PC-3 (cell line): ENCODE measurements at regions not wholly inside any gene's neighbourhood (a gene's known extent, or its start where the extent isn't known, plus 50 kb on each side); places are given as distances from the start of the nearest gene placed in this dataset.

Source experiments
- ATAC-seq: fragments of 200-7000 bp; cut with Tn5 transposase; 2 replicates; pipeline ENCODE4 v1.9.1; 2020; ENCODE audit warnings: mild to moderate bottlenecking, moderate library complexity
- BruUV-seq: library from RNA; stranded (reverse); fragments of 400-500 nt; replicated peaks from 2 replicates; lab custom pipeline; 2021; lab: Mats Ljungman, UMichigan
- CTCF ChIA-PET: fragments of 300-600 bp; sonication (Branson Sonifier 250); formaldehyde crosslinking; loops from one replicate; lab custom pipeline; 2022; ENCODE audit warnings: antibody characterized with exemption; lab: Charles Lee
- POLR2A ChIA-PET: fragments of 300-600 bp; sonication (Branson Sonifier 250); formaldehyde crosslinking; loops from one replicate; lab custom pipeline; 2022; ENCODE audit warnings: antibody characterized with exemption; ENCODE audit not compliant: unreplicated experiment; lab: Charles Lee
- DNase-seq: peaks from one replicate; pipeline ENCODE4 v3.0.0-alpha.2; 2015
- H2AFZ ChIP-seq: fragments of 300-600 bp; sonication (generic); 2 replicates; pipeline ENCODE4 v1.6.0; 2016; ENCODE audit warnings: antibody characterized with exemption, low read length
- H3F3A ChIP-seq: fragments of 300-600 bp; sonication (generic); one replicate; pipeline ENCODE4 v1.6.0; 2017; ENCODE audit warnings: antibody characterized with exemption, low read length, control low read depth, mild to moderate bottlenecking; ENCODE audit not compliant: unreplicated experiment
- H3K27ac ChIP-seq: fragments of 300-600 bp; sonication (generic); 2 replicates; pipeline ENCODE4 v1.5.1; 2016; ENCODE audit warnings: mild to moderate bottlenecking, low read length
- H3K27me3 ChIP-seq: fragments of 300-600 bp; sonication (generic); 2 replicates; pipeline ENCODE4 v1.6.1; 2016; ENCODE audit warnings: low read length, mixed read lengths
- H3K36me3 ChIP-seq: fragments of 300-600 bp; sonication (generic); 2 replicates; pipeline ENCODE4 v1.6.1; 2016; ENCODE audit warnings: low read depth, mixed run types, low read length, mixed read lengths
- H3K4me1 ChIP-seq: fragments of 300-600 bp; sonication (generic); 2 replicates; pipeline ENCODE4 v1.5.1; 2016; ENCODE audit warnings: low read length; ENCODE audit not compliant: insufficient read depth
- H3K4me2 ChIP-seq: fragments of 300-600 bp; sonication (generic); 2 replicates; pipeline ENCODE4 v1.6.0; 2016; ENCODE audit warnings: low read length
- H3K4me3 ChIP-seq: fragments of 300-600 bp; sonication (generic); 2 replicates; pipeline ENCODE4 v1.5.1; 2016; ENCODE audit warnings: mild to moderate bottlenecking, low read length, mixed read lengths
- H3K79me2 ChIP-seq: fragments of 300-600 bp; sonication (generic); 2 replicates; pipeline ENCODE4 v1.6.1; 2017; ENCODE audit warnings: low read length, mixed read lengths
- H3K9ac ChIP-seq: fragments of 300-600 bp; sonication (generic); 2 replicates; pipeline ENCODE4 v1.6.0; 2016; ENCODE audit warnings: mild to moderate bottlenecking, low read length
- H3K9me2 ChIP-seq: fragments of 300-600 bp; sonication (generic); replicated peaks from 2 replicates; pipeline ENCODE4 v1.6.1; 2016; ENCODE audit warnings: mixed run types, low read length, mixed read lengths
- H3K9me3 ChIP-seq: fragments of 300-600 bp; sonication (generic); 2 replicates; pipeline ENCODE4 v1.6.1; 2016; ENCODE audit warnings: low read length, mixed read lengths
- H4K20me1 ChIP-seq: fragments of 300-600 bp; sonication (generic); 2 replicates; pipeline ENCODE4 v1.6.1; 2016; ENCODE audit warnings: low read length, mixed read lengths
- EZH2 ChIP-seq: fragments of 300-600 bp; sonication (generic); IDR thresholded peaks from one replicate; pipeline ENCODE4 v1.6.1; 2017; ENCODE audit warnings: antibody characterized with exemption, mild to moderate bottlenecking, low read length; ENCODE audit not compliant: unreplicated experiment
- EZH2phosphoT487 ChIP-seq: fragments of 300-600 bp; sonication (generic); IDR thresholded peaks from 2 replicates; pipeline ENCODE4 v1.6.1; 2018; ENCODE audit warnings: mild to moderate bottlenecking, antibody characterized with exemption, low read length, borderline replicate concordance
- intact Hi-C: fragments of 100-400 bp; cut with micrococcal nuclease; formaldehyde crosslinking; loops from 2 replicates; pipeline ENCODE4 v1.9.0; 2023
- TF ChIP-seq, protein P1 (sequence below): fragments of 300-600 bp; sonication (generic); conservative IDR thresholded peaks from 2 replicates; pipeline ENCODE4 v1.5.1; 2017; ENCODE audit warnings: antibody characterized with exemption, low read depth, mild to moderate bottlenecking, low read length

DNA sequence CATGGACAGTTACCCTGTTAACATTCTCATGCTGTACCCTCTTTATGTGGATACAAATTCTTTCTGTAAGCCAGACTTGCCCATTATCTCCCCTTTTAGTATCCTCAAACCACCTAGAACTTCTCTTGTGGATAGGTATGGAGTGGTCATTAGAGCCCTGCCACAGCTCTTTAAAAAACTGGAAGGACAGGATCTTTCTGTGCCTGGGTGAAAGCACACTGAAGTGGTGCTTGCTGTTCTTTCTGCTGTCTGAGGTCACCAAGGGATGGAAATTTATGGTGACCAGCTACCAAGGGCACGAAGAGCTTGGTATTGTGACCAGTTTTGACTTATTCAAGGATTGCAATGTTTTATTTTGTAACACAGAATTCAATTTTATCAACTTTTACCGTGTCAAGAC lies 344.2 kb downstream of the CBLL2 start:
- DNase-seq (no peak), ATAC-seq (no peak)
- Histone ChIP-seq H3K9me2 (no peaks in the 10 kb centered on the region), H3K9ac (no peak overlapping the region), H3K27ac (no peak overlapping the region), H2AFZ (no peak overlapping the region), H4K20me1 (no peaks in the 10 kb centered on the region), H3K36me3 (no peaks in the 10 kb centered on the region), H3K4me2 (no peak overlapping the region), H3K27me3 (no peaks in the 10 kb centered on the region), H3F3A (no peaks in the 10 kb centered on the region), H3K4me1 (no peaks in the 10 kb centered on the region), H3K4me3 (no peak overlapping the region), H3K79me2 (no peaks in the 10 kb centered on the region), H3K9me3 (no peaks in the 10 kb centered on the region)
- no TSS peak for BruUV-seq
- TF ChIP-seq EZH2 (no peak), EZH2phosphoT487 (no peak)
- TF ChIP-seq, protein P1, sequence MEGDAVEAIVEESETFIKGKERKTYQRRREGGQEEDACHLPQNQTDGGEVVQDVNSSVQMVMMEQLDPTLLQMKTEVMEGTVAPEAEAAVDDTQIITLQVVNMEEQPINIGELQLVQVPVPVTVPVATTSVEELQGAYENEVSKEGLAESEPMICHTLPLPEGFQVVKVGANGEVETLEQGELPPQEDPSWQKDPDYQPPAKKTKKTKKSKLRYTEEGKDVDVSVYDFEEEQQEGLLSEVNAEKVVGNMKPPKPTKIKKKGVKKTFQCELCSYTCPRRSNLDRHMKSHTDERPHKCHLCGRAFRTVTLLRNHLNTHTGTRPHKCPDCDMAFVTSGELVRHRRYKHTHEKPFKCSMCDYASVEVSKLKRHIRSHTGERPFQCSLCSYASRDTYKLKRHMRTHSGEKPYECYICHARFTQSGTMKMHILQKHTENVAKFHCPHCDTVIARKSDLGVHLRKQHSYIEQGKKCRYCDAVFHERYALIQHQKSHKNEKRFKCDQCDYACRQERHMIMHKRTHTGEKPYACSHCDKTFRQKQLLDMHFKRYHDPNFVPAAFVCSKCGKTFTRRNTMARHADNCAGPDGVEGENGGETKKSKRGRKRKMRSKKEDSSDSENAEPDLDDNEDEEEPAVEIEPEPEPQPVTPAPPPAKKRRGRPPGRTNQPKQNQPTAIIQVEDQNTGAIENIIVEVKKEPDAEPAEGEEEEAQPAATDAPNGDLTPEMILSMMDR, result no peak
- POLR2A ChIA-PET, result no interaction called here
- CTCF ChIA-PET, result no interaction called here
- intact Hi-C loops, result no loop called here

DNA sequence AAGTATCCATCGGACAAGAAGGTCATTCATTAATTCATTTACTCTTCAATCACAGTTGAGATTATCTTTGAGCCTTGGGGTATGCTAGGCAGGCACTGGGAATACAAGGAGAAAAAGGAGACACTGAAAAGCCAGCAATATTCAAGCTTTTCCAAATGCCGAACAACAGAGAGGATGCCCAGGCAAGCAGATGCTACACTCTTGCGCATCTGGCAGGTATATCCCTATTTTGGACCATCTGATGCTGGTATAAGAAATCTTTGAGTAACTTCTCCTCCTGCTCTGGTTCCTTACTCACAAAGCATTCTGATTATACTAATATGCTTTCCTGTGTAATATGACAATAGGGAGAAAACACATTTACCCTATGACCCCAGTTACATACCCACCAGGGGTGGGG lies 354.9 kb downstream of the CBLL2 start:
- H3K4me3 ChIP-seq, result no peak overlapping the region
- no peaks in the 10 kb centered on the region for H3K9me3 ChIP-seq
- H3K4me2 ChIP-seq, result no peak overlapping the region
- POLR2A ChIA-PET, result no interaction called here
- H3K9me2 ChIP-seq, result no peaks in the 10 kb centered on the region
- CTCF ChIA-PET, result no interaction called here
- no peak for ATAC-seq
- H2AFZ ChIP-seq, result no peak overlapping the region
- no peaks in the 10 kb centered on the region for H4K20me1 ChIP-seq
- TF ChIP-seq EZH2phosphoT487 (no peak), EZH2 (no peak)
- TF ChIP-seq, protein P1, result no peak
- H3K79me2 ChIP-seq, result no peaks in the 10 kb centered on the region
- intact Hi-C loops, result no loop called here
- no peak overlapping the region for H3K27ac ChIP-seq
- BruUV-seq, result no TSS peak
- no peak for DNase-seq
- no peak overlapping the region for H3K9ac ChIP-seq
- H3K4me1 ChIP-seq, result peaks cover 10% of the 10 kb centered on the region; the same call in 1 of the 2 replicates
- H3F3A ChIP-seq, result no peaks in the 10 kb centered on the region
- no peaks in the 10 kb centered on the region for H3K27me3 ChIP-seq
- no peaks in the 10 kb centered on the region for H3K36me3 ChIP-seq

DNA sequence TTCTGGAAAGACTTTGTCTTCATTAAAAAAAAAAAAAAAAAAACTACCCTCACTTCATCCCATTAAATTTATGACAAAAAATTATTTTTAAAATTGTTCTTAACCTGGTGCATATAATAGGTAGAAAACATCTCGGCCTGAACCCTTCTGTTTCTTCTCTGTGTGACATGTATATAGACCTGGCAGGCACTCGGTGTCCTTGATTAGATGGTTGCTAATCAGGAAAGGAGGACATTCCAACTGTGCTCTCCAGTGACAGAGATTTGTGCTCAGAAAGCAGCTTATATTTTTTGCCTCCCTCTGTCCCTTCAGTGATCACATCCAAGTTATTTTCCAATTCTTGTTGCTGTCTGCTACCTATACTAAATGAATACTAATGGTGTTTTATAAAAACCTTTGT lies 355.6 kb downstream of the CBLL2 start:
- no TSS peak for BruUV-seq
- no peak for TF ChIP-seq EZH2phosphoT487
- no peak for TF ChIP-seq EZH2
- TF ChIP-seq, protein P1, result no peak
- no peak overlapping the region for H3K9ac ChIP-seq
- DNase-seq (no peak), ATAC-seq (no peak)
- ChIA-PET POLR2A (no interaction called here), CTCF (no interaction called here)
- no peak overlapping the region for H3K27ac ChIP-seq
- no peaks in the 10 kb centered on the region for H3K79me2 ChIP-seq
- H3K4me3 ChIP-seq, result no peak overlapping the region
- no peaks in the 10 kb centered on the region for H3K9me2 ChIP-seq
- H3K27me3 ChIP-seq, result no peaks in the 10 kb centered on the region
- H3K4me1 ChIP-seq, result peaks cover 10% of the 10 kb centered on the region; the same call in 1 of the 2 replicates
- intact Hi-C loops, result no loop called here
- no peak overlapping the region for H2AFZ ChIP-seq
- no peaks in the 10 kb centered on the region for H3K36me3 ChIP-seq
- H3K4me2 ChIP-seq, result no peak overlapping the region
- no peaks in the 10 kb centered on the region for H3K9me3 ChIP-seq
- H4K20me1 ChIP-seq, result no peaks in the 10 kb centered on the region
- H3F3A ChIP-seq, result no peaks in the 10 kb centered on the region
